ENCODE measurements at regions not wholly inside any gene's neighbourhood (a gene's known extent, or its start where the extent isn't known, plus 50 kb on each side); places are given as distances from the start of the nearest gene placed in this dataset.

DNA sequence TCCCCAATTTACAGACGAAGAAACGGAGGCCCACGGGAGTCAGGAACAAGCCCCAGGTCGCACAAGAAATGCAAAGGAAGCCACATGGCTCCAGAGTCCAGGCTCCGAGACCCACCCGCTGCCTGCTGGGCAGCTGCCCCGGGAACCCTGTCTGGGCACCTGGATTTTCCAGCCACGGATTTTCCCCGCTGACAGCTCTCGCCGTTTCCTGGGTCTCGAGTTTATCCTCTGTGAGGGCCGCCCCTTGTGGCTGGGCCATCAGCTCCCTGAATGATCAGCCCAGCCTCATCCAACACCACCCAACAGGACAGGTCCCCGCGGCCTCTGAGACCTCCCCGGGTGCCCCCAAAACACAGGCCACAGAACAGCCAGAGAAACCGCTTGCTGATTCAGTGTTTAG, 189.7 kb downstream of the BRD1 start:
- H3K4me3 ChIP-seq (replicated peaks; ENCODE audit: low read depth, low read length): no peak overlapping the region
- TF ChIP-seq, protein P1, sequence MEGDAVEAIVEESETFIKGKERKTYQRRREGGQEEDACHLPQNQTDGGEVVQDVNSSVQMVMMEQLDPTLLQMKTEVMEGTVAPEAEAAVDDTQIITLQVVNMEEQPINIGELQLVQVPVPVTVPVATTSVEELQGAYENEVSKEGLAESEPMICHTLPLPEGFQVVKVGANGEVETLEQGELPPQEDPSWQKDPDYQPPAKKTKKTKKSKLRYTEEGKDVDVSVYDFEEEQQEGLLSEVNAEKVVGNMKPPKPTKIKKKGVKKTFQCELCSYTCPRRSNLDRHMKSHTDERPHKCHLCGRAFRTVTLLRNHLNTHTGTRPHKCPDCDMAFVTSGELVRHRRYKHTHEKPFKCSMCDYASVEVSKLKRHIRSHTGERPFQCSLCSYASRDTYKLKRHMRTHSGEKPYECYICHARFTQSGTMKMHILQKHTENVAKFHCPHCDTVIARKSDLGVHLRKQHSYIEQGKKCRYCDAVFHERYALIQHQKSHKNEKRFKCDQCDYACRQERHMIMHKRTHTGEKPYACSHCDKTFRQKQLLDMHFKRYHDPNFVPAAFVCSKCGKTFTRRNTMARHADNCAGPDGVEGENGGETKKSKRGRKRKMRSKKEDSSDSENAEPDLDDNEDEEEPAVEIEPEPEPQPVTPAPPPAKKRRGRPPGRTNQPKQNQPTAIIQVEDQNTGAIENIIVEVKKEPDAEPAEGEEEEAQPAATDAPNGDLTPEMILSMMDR (IDR thresholded peaks at IDR 0.05; ENCODE audit: low read depth, low read length, missing control alignments): no peak
- DNase-seq (ENCODE audit: extremely low read depth, low read depth): no peak

- TF ChIP-seq, protein P1 (IDR thresholded peaks at IDR 0.05; ENCODE audit: low read depth, low read length, missing control alignments): no peak
- no peak for DNase-seq (ENCODE audit: extremely low read depth, low read depth)
- no peak overlapping the region for H3K4me3 ChIP-seq (replicated peaks; ENCODE audit: low read depth, low read length)
Observed at GRCh38 chr22:49637255-49637760, 190.4 kb downstream of the BRD1 start.

DNA sequence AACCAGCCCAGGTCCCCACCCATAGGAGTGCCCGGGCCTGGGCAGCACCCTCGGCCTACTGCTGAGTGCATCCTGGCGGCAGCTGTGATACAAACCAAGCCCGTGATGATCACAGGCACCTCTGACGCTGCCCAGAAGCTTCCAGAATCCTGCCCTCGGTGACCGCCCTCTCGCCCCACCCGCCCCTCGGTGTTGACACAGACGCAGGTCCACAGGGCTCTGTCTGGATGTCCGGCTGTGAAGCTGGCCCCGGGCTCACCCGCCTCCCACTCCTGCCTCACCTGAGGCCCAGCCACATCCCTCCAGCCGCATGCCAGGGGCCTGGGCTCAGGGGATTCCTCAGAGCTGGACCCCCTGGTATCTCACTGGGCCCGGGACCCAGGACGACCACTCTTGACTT, 191.0 kb downstream of the BRD1 start:
- H3K4me3 ChIP-seq (replicated peaks; ENCODE audit: low read depth, low read length): no peak overlapping the region
- TF ChIP-seq, protein P1 (IDR thresholded peaks at IDR 0.05; ENCODE audit: low read depth, low read length, missing control alignments): no peak

GRCh38 chr22:49636214-49636613, 191.5 kb downstream of the BRD1 start:
- H3K4me3 ChIP-seq (replicated peaks; ENCODE audit: low read depth, low read length): no peak overlapping the region
- TF ChIP-seq, protein P1 (IDR thresholded peaks at IDR 0.05; ENCODE audit: low read depth, low read length, missing control alignments): no peak
- DNase-seq (ENCODE audit: extremely low read depth, low read depth): no peak

More for the DNA sequence above, 191.0 kb downstream of the BRD1 start:
- DNase-seq (ENCODE audit: extremely low read depth, low read depth): no peak

GRCh38 chr22:49634006-49634772, 193.5 kb downstream of the BRD1 start:
- H3K4me3 ChIP-seq (replicated peaks; ENCODE audit: low read depth, low read length): no peak overlapping the region
- DNase-seq (ENCODE audit: extremely low read depth, low read depth): no peak
- TF ChIP-seq, protein P1 (IDR thresholded peaks at IDR 0.05; ENCODE audit: low read depth, low read length, missing control alignments): no peak

GRCh38 chr22:49633010-49633324, 194.7 kb downstream of the BRD1 start:
- H3K4me3 ChIP-seq (replicated peaks; ENCODE audit: low read depth, low read length): no peak overlapping the region
- no peak for DNase-seq (ENCODE audit: extremely low read depth, low read depth)
- TF ChIP-seq, protein P1 (IDR thresholded peaks at IDR 0.05; ENCODE audit: low read depth, low read length, missing control alignments): no peak
